HepG2 (cell line): ENCODE measurements at regions not wholly inside any gene's neighbourhood (a gene's known extent, or its start where the extent isn't known, plus 50 kb on each side); places are given as distances from the start of the nearest gene placed in this dataset.

ENCODE experiments used
- ATAC-seq: fragments of 200-7000 bp; cut with Tn5 transposase; 3 replicates; pipeline ENCODE4 v1.9.1; 2020; ENCODE audit warnings: mild to moderate bottlenecking, moderate library complexity
- BruUV-seq: library from RNA; stranded (reverse); fragments of 400-500 nt; replicated peaks from 2 replicates; lab custom pipeline; 2021; lab: Mats Ljungman, UMichigan
- CTCF ChIA-PET: fragments of 300-600 bp; formaldehyde crosslinking; extraction: SDS; loops from one replicate; lab custom pipeline; 2021; ENCODE audit warnings: low total read pairs, inconsistent platforms, low intra/inter-chr PET ratio; lab: Yijun Ruan, JAX
- POLR2A ChIA-PET: fragments of 350-600 bp; sonication (Branson Sonifier 250); formaldehyde crosslinking; loops from one replicate; lab custom pipeline; 2020; ENCODE audit warnings: antibody characterized with exemption, inconsistent platforms; lab: Yijun Ruan, JAX
- DNase-seq: peaks from one replicate; pipeline ENCODE4 v3.0.0-alpha.2; 2015; ENCODE audit warnings: low spot score
- FAIRE-seq: peaks from 3 replicates; lab custom pipeline; 2011; peaks lifted over from hg19 to GRCh38; lab: Jason Lieb, UNC
- H2AFZ ChIP-seq: one replicate; pipeline ENCODE4 v1.6.1; 2011; ENCODE audit warnings: low read length, inconsistent platforms
- H3K27ac ChIP-seq: fragments of 300-600 bp; 3 replicates; pipeline ENCODE4 v1.8.0; 2011; ENCODE audit warnings: mixed run types, mild to moderate bottlenecking, mixed read lengths, low read length, inconsistent platforms; ENCODE audit not compliant: insufficient read depth; ENCODE audit errors: extremely low read length
- H3K27me3 ChIP-seq, 2 experiments: fragments of 200-600 bp in 1 of 2; 2 replicates in 1 of 2; 3 replicates in 1 of 2; pipeline versions ENCODE4 v1.6.0 to v1.8.0; 2011; ENCODE audit warnings: low read length in 2 of 2, mild to moderate bottlenecking in 2 of 2, moderate library complexity in 2 of 2, inconsistent platforms in 1 of 2; ENCODE audit not compliant: insufficient read depth in 2 of 2, control insufficient read depth in 1 of 2
- H3K36me3 ChIP-seq, 2 experiments: fragments of 200-600 bp in 1 of 2; replicated peaks in 1 of 2; 2 replicates in 1 of 2; 3 replicates in 1 of 2; pipeline versions ENCODE4 v1.5.1 to v1.8.0; 2011; ENCODE audit warnings: low read length in 2 of 2, inconsistent platforms in 1 of 2; ENCODE audit not compliant: insufficient read depth in 2 of 2, control insufficient read depth in 1 of 2
- H3K4me1 ChIP-seq: 2 replicates; pipeline ENCODE4 v1.5.1; 2012; ENCODE audit warnings: low read length, inconsistent platforms; ENCODE audit not compliant: insufficient read depth
- H3K4me2 ChIP-seq: 2 replicates; pipeline ENCODE4 v1.6.0; 2011; ENCODE audit warnings: low read depth, low read length, inconsistent platforms
- H3K4me3 ChIP-seq, 3 experiments: fragments of 200-600 bp in 1 of 3; sonication (generic), shearing (Covaris generic) in 1 of 3; replicated peaks in 1 of 3; 2 replicates each; pipeline ENCODE4 v1.5.1; 2011 to 2016; ENCODE audit warnings: low read length in 3 of 3, inconsistent platforms in 2 of 3, low read depth in 2 of 3, mild to moderate bottlenecking in 2 of 3, control low read depth in 1 of 3, mixed read lengths in 1 of 3; ENCODE audit not compliant: insufficient read depth in 1 of 3
- H3K79me2 ChIP-seq: one replicate; pipeline ENCODE4 v1.6.1; 2011; ENCODE audit warnings: low read length, inconsistent platforms; ENCODE audit not compliant: insufficient read depth
- H3K9ac ChIP-seq: 2 replicates; pipeline ENCODE4 v1.6.0; 2011; ENCODE audit warnings: mild to moderate bottlenecking, low read depth, low read length, inconsistent platforms; ENCODE audit not compliant: insufficient read depth
- H3K9me3 ChIP-seq: 2 replicates; pipeline ENCODE4 v1.5.1; 2012; ENCODE audit warnings: mild to moderate bottlenecking, low read length
- H4K20me1 ChIP-seq: 2 replicates; pipeline ENCODE4 v1.6.0; 2011; ENCODE audit warnings: inconsistent platforms, mild to moderate bottlenecking, low read length, moderate library complexity; ENCODE audit not compliant: insufficient read depth
- ATF4 ChIP-seq, 2 experiments: fragments of 450-650 bp in 1 of 2; sonication (generic) in 1 of 2; formaldehyde crosslinking; IDR thresholded peaks; 2 replicates each; pipeline versions ENCODE4 v1.5.0 to v1.8.0; 2020 to 2022; ENCODE audit warnings: mild to moderate bottlenecking in 1 of 2, missing genetic modification reagents in 1 of 2
- EEA1 ChIP-seq: sonication (generic); formaldehyde crosslinking; IDR thresholded peaks from 2 replicates; pipeline ENCODE4 v1.5.1; 2020; ENCODE audit warnings: mild to moderate bottlenecking, missing genetic modification reagents, borderline replicate concordance
- SKI ChIP-seq: fragments of 450-650 bp; IDR thresholded peaks from one replicate; pipeline ENCODE4 v1.6.1; 2018; ENCODE audit warnings: mild to moderate bottlenecking; ENCODE audit not compliant: partially characterized antibody
- SNAPC5 ChIP-seq: sonication (generic); formaldehyde crosslinking; IDR thresholded peaks from 2 replicates; pipeline ENCODE4 v1.8.1; 2023; ENCODE audit warnings: mild to moderate bottlenecking, missing genetic modification reagents, borderline replicate concordance
- SOX5 ChIP-seq: IDR thresholded peaks from 2 replicates; pipeline ENCODE4 v1.6.1; 2016; ENCODE audit warnings: borderline replicate concordance
- ZNF414 ChIP-seq: sonication (generic); formaldehyde crosslinking; IDR thresholded peaks from 2 replicates; pipeline ENCODE4 v1.5.0; 2020; ENCODE audit warnings: missing genetic modification reagents
- WGBS: methylation state at CpG from one replicate; pipeline ENCODE4 v1.1.6; 2017; ENCODE audit warnings: low lambda C conversion rate; 5-methylcytosine and 5-hydroxymethylcytosine counted together
- in situ Hi-C: cut with HindIII; loops from 2 replicates; pipeline ENCODE4 v1.10.0; 2017; ENCODE audit warnings: low pct_unique_long_range_greater_than_20kb; ENCODE audit not compliant: extremely low pct_ligation_motif_present
- intact Hi-C: fragments of 100-400 bp; cut with micrococcal nuclease; formaldehyde crosslinking; loops from one replicate; pipeline ENCODE4 v1.10.0; 2022; ENCODE audit not compliant: unreplicated experiment
- TF ChIP-seq, protein P1 (sequence below): IDR thresholded peaks from 2 replicates; pipeline ENCODE4 v1.6.1; 2016; ENCODE audit warnings: low read depth, missing genetic modification reagents, missing compliant biosample characterization

DNA sequence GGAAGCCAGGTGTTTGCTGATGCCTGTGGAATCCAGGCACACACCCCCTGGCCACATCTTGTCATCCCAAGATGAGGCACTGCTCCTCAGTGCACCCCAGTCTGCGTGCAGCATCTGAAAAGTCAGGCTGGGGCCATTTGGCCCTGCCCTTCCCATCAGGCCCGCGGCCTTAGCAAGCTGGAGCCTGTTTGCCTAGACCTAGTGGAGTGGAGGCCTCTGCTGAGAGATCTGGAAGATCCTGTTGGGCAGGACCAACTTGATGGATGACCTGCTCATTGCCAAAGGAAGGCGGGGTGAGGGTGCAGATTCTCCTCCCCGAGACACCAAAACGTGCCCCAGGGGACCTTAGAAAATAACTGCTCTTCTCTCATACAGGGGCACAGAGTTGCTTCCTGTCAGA lies 220.2 kb downstream of the SHQ1 start:
- TF ChIP-seq ZNF414 (CRISPR knock-in tag) (no peak), EEA1 (CRISPR knock-in tag) (no peak), SOX5 (CRISPR knock-in tag) (no peak), SKI (no peak), SNAPC5 (CRISPR knock-in tag) (no peak), ATF4 (CRISPR knock-in tag; IDR thresholded peaks at IDR 0.05) (no peak)
- TF ChIP-seq, protein P1, sequence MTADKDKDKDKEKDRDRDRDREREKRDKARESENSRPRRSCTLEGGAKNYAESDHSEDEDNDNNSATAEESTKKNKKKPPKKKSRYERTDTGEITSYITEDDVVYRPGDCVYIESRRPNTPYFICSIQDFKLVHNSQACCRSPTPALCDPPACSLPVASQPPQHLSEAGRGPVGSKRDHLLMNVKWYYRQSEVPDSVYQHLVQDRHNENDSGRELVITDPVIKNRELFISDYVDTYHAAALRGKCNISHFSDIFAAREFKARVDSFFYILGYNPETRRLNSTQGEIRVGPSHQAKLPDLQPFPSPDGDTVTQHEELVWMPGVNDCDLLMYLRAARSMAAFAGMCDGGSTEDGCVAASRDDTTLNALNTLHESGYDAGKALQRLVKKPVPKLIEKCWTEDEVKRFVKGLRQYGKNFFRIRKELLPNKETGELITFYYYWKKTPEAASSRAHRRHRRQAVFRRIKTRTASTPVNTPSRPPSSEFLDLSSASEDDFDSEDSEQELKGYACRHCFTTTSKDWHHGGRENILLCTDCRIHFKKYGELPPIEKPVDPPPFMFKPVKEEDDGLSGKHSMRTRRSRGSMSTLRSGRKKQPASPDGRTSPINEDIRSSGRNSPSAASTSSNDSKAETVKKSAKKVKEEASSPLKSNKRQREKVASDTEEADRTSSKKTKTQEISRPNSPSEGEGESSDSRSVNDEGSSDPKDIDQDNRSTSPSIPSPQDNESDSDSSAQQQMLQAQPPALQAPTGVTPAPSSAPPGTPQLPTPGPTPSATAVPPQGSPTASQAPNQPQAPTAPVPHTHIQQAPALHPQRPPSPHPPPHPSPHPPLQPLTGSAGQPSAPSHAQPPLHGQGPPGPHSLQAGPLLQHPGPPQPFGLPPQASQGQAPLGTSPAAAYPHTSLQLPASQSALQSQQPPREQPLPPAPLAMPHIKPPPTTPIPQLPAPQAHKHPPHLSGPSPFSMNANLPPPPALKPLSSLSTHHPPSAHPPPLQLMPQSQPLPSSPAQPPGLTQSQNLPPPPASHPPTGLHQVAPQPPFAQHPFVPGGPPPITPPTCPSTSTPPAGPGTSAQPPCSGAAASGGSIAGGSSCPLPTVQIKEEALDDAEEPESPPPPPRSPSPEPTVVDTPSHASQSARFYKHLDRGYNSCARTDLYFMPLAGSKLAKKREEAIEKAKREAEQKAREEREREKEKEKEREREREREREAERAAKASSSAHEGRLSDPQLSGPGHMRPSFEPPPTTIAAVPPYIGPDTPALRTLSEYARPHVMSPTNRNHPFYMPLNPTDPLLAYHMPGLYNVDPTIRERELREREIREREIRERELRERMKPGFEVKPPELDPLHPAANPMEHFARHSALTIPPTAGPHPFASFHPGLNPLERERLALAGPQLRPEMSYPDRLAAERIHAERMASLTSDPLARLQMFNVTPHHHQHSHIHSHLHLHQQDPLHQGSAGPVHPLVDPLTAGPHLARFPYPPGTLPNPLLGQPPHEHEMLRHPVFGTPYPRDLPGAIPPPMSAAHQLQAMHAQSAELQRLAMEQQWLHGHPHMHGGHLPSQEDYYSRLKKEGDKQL (CRISPR knock-in tag), result no peak
- TF ChIP-seq, all 625 proteins: peak for 0
- Histone ChIP-seq H3K36me3 (no peaks in the 10 kb centered on the region), H3K79me2 (no peaks in the 10 kb centered on the region), H3K4me1 (peaks cover 22% of the 10 kb centered on the region), H3K4me3 (no peak overlapping the region), H3K9me3 (no peaks in the 10 kb centered on the region), H3K4me2 (no peak overlapping the region), H2AFZ (no peak overlapping the region), H3K27me3 (no peaks in the 10 kb centered on the region), H3K27ac (no peak overlapping the region), H3K9ac (no peak overlapping the region), H4K20me1 (no peaks in the 10 kb centered on the region)
- in situ Hi-C loops (no loop called here), intact Hi-C loops (no loop called here)
- ChIA-PET POLR2A (no interaction called here), CTCF (no interaction called here)
- ATAC-seq, result no peak
- no peak for DNase-seq
- 39% methylated on average over 4 of the region's 6 CpGs for WGBS
- no TSS peak for BruUV-seq
- FAIRE-seq, result no peak
